MCF 10A (cell line): ENCODE measurements at regions not wholly inside any gene's neighbourhood (a gene's known extent, or its start where the extent isn't known, plus 50 kb on each side); places are given as distances from the start of the nearest gene placed in this dataset.

ENCODE experiments used
- BruUV-seq: library from RNA; stranded (reverse); fragments of 400-500 nt; replicated peaks from 2 replicates; lab custom pipeline; 2021; lab: Mats Ljungman, UMichigan
- CTCF ChIA-PET: fragments of 300-600 bp; sonication (Branson Sonifier 250); formaldehyde crosslinking; extraction: SDS; loops from one replicate; lab custom pipeline; 2021; ENCODE audit warnings: antibody characterized with exemption, inconsistent platforms; lab: Yijun Ruan, JAX
- POLR2A ChIA-PET: fragments of 300-600, 350-650 bp; sonication (Branson Sonifier 250); formaldehyde crosslinking; extraction: SDS; loops from one replicate; lab custom pipeline; 2020; ENCODE audit warnings: antibody characterized with exemption, inconsistent platforms; lab: Yijun Ruan, JAX
- DNase-seq: peaks from one replicate; pipeline ENCODE4 v3.0.0-alpha.2; 2018; ENCODE audit not compliant: unreplicated experiment
- H3K27ac Mint-ChIP-seq: one replicate; pipeline ENCODE4 v1.8.0; 2022; ENCODE audit warnings: mild to moderate bottlenecking, low read depth, mixed read lengths; ENCODE audit not compliant: unreplicated experiment
- H3K27me3 Mint-ChIP-seq: one replicate; pipeline ENCODE4 v1.8.0; 2022; ENCODE audit warnings: mixed read lengths; ENCODE audit not compliant: insufficient read depth, unreplicated experiment
- H3K36me3 Mint-ChIP-seq: one replicate; pipeline ENCODE4 v1.8.0; 2022; ENCODE audit warnings: mild to moderate bottlenecking, moderate library complexity, mixed read lengths; ENCODE audit not compliant: insufficient read depth, unreplicated experiment
- H3K4me1 Mint-ChIP-seq: one replicate; pipeline ENCODE4 v1.8.0; 2022; ENCODE audit warnings: mixed read lengths; ENCODE audit not compliant: insufficient read depth, unreplicated experiment
- H3K4me3 Mint-ChIP-seq: one replicate; pipeline ENCODE4 v1.8.0; 2022; ENCODE audit warnings: mild to moderate bottlenecking, moderate library complexity, mixed read lengths; ENCODE audit not compliant: unreplicated experiment
- H3K9me3 Mint-ChIP-seq: one replicate; pipeline ENCODE4 v1.8.0; 2022; ENCODE audit warnings: mixed read lengths; ENCODE audit not compliant: unreplicated experiment
- intact Hi-C: fragments of 100-400 bp; cut with micrococcal nuclease; formaldehyde crosslinking; loops from 2 replicates; pipeline ENCODE4 v1.14.1; 2022
- TF ChIP-seq, protein P1 (sequence below): fragments of 200-600 bp; IDR thresholded peaks from one replicate; pipeline ENCODE4 v1.8.0; 2022; ENCODE audit warnings: antibody characterized with exemption, mild to moderate bottlenecking; ENCODE audit not compliant: unreplicated experiment

- BruUV-seq: no TSS peak
- TF ChIP-seq, protein P1, sequence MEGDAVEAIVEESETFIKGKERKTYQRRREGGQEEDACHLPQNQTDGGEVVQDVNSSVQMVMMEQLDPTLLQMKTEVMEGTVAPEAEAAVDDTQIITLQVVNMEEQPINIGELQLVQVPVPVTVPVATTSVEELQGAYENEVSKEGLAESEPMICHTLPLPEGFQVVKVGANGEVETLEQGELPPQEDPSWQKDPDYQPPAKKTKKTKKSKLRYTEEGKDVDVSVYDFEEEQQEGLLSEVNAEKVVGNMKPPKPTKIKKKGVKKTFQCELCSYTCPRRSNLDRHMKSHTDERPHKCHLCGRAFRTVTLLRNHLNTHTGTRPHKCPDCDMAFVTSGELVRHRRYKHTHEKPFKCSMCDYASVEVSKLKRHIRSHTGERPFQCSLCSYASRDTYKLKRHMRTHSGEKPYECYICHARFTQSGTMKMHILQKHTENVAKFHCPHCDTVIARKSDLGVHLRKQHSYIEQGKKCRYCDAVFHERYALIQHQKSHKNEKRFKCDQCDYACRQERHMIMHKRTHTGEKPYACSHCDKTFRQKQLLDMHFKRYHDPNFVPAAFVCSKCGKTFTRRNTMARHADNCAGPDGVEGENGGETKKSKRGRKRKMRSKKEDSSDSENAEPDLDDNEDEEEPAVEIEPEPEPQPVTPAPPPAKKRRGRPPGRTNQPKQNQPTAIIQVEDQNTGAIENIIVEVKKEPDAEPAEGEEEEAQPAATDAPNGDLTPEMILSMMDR: no peak
- H3K36me3 Mint-ChIP-seq: no peaks in the 10 kb centered on the region
- peaks cover 92% of the 10 kb centered on the region for H3K27me3 Mint-ChIP-seq
- DNase-seq: no peak
- H3K9me3 Mint-ChIP-seq: no peaks in the 10 kb centered on the region
- no peak overlapping the region for H3K27ac Mint-ChIP-seq
- intact Hi-C loops: no loop called here
- ChIA-PET POLR2A (interaction anchor here (0.8 kb wide), 1 partner anchor 12 kb away, joined by 4 read pairs; no protein-coding TSS in a partner anchor), CTCF (interaction anchor here (0.6 kb wide), 1 partner anchor 611 kb away, joined by 5 read pairs; no protein-coding TSS in a partner anchor)
- H3K4me3 Mint-ChIP-seq: no peak overlapping the region
- H3K4me1 Mint-ChIP-seq: no peaks in the 10 kb centered on the region
Measured at GRCh38 chr14:97212399-97212798, 415.2 kb downstream of the VRK1 start.

DNA sequence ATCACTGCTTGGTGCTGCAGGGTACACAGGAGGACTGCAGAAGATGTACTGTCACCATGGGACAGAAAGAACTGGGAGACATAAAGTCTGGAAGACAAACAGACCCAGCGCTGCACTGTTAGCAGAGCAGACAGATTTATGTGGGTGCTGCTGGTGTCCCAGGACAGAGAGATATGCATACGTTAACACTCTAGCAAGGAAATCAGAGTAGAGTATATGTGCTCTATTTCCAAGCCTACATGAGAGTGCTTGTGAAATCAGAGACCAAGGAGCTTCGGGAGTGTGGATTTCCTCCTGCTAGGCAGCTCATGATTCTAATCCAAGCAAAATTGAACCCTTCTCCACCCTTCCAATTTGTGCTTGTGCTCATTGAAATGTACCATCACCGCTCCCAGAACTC is 416.5 kb downstream of the VRK1 start:
- TF ChIP-seq, protein P1: no peak
- H3K27me3 Mint-ChIP-seq: peaks cover 91% of the 10 kb centered on the region
- H3K27ac Mint-ChIP-seq: no peak overlapping the region
- intact Hi-C loops: no loop called here
- H3K4me3 Mint-ChIP-seq: no peak overlapping the region
- no peaks in the 10 kb centered on the region for H3K36me3 Mint-ChIP-seq
- ChIA-PET POLR2A (no interaction called here), CTCF (interaction anchor here (0.5 to 0.8 kb wide), 2 partner anchors 62 to 412 kb away, joined by 3 read pairs; no protein-coding TSS in a partner anchor)
- H3K9me3 Mint-ChIP-seq: no peaks in the 10 kb centered on the region
- BruUV-seq: no TSS peak
- no peak for DNase-seq
- no peaks in the 10 kb centered on the region for H3K4me1 Mint-ChIP-seq

- Mint-ChIP-seq H3K9me3 (no peaks in the 10 kb centered on the region), H3K27ac (no peak overlapping the region), H3K4me3 (no peak overlapping the region), H3K27me3 (peaks cover 88% of the 10 kb centered on the region), H3K4me1 (no peaks in the 10 kb centered on the region), H3K36me3 (no peaks in the 10 kb centered on the region)
- DNase-seq: no peak
- TF ChIP-seq, protein P1: no peak
- no TSS peak for BruUV-seq
- ChIA-PET CTCF (no interaction called here), POLR2A (no interaction called here)
- intact Hi-C loops: no loop called here
Measured at GRCh38 chr14:97215263-97215969, 418.2 kb downstream of the VRK1 start.

DNA sequence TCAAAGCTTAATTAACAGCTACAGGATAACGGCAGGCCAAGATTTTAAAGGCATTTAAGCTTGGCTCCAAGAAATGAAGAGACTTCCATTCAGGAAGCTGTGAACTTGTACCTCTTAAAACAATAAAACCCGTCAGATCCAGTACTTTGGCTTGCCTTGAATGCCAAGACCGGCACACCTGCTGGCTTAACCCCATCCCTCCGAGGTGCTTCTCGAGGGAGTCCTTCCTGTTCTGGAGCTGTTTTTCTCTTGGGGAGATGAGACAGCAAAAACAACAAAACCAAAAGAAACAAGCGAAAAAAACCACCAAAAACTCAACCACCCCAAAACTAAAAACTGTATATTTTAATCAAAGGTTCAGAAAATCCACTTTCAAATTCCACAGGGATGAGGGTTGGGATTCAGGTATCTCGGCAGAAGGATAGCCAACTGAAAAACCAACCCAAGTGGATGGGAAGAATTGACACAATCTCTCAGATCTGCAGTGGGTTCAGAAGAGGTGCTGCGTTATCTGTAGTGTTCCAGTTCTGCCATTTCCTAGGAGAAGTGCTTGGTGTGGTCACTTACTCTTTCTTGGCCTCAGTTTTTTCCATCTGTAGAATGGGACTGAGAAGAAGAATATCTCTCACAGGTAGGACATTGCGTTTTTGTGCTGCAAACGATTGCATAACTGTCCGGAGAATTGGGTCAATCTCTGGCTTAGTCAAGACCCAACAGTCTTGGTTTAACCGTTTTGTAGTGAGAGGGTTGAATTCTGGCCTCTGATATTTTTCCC is 420.1 kb downstream of the VRK1 start:
- ChIA-PET CTCF (interaction anchor here (0.6 to 1.0 kb wide), 2 partner anchors 524 to 922 kb away, joined by 3 to 5 read pairs; no protein-coding TSS in a partner anchor), POLR2A (no interaction called here)
- intact Hi-C loops: no loop called here
- no TSS peak for BruUV-seq
- no peak for DNase-seq
- Mint-ChIP-seq H3K27ac (no peak overlapping the region), H3K27me3 (peaks cover 86% of the 10 kb centered on the region), H3K36me3 (no peaks in the 10 kb centered on the region), H3K9me3 (no peaks in the 10 kb centered on the region), H3K4me1 (no peaks in the 10 kb centered on the region), H3K4me3 (no peak overlapping the region)
- TF ChIP-seq, protein P1: no peak
